H1 (cell line): ENCODE measurements at regions not wholly inside any gene's neighbourhood (a gene's known extent, or its start where the extent isn't known, plus 50 kb on each side); places are given as distances from the start of the nearest gene placed in this dataset.
A peak's percentile ranks its signal among the peaks of the same experiment; 100 is the strongest.

ENCODE experiments used
- CTCF ChIA-PET: fragments of 300-600 bp; sonication (Branson Sonifier 250); formaldehyde crosslinking; loops from one replicate; lab custom pipeline; 2021; ENCODE audit not compliant: partially characterized antibody; lab: Charles Lee
- POLR2A ChIA-PET: fragments of 300-600 bp; sonication (Branson Sonifier 250); formaldehyde crosslinking; loops from one replicate; lab custom pipeline; 2021; ENCODE audit warnings: inconsistent platforms; ENCODE audit not compliant: partially characterized antibody; lab: Charles Lee
- DNase-seq, 2 experiments: peaks; one replicate each; pipeline versions ENCODE4 v3.0.0 to v3.0.0-alpha.2; 2010 to 2022; ENCODE audit warnings: low spot score in 2 of 2, low read depth in 1 of 2, mixed read lengths in 1 of 2
- FAIRE-seq: peaks from 2 replicates; lab custom pipeline; 2011; peaks lifted over from hg19 to GRCh38; lab: Jason Lieb, UNC
- H2AFZ ChIP-seq: 2 replicates; pipeline ENCODE4 v1.8.1; 2012; ENCODE audit warnings: low read length, inconsistent platforms
- H2AK5ac ChIP-seq: 2 replicates; pipeline ENCODE4 v1.6.1; 2013; ENCODE audit warnings: low read depth, low read length
- H2BK120ac ChIP-seq: replicated peaks from 2 replicates; pipeline ENCODE3; 2013; ENCODE audit warnings: low read depth, low read length, inconsistent platforms
- H2BK12ac ChIP-seq: 2 replicates; pipeline ENCODE4 v1.6.1; 2013; ENCODE audit warnings: low read depth, low read length
- H2BK15ac ChIP-seq: 2 replicates; pipeline ENCODE4 v1.6.1; 2013; ENCODE audit warnings: low read length
- H2BK20ac ChIP-seq: 2 replicates; pipeline ENCODE4 v1.6.1; 2013; ENCODE audit warnings: low read length
- H2BK5ac ChIP-seq: 2 replicates; pipeline ENCODE4 v1.6.1; 2013; ENCODE audit warnings: low read depth, low read length
- H3K14ac ChIP-seq: 2 replicates; pipeline ENCODE4 v1.6.1; 2013; ENCODE audit warnings: inconsistent platforms; ENCODE audit not compliant: insufficient read length
- H3K18ac ChIP-seq: 2 replicates; pipeline ENCODE4 v1.6.1; 2013; ENCODE audit warnings: low read length; ENCODE audit errors: extremely low read depth
- H3K23ac ChIP-seq: 2 replicates; pipeline ENCODE4 v1.6.1; 2013; ENCODE audit warnings: inconsistent platforms; ENCODE audit not compliant: insufficient read length
- H3K23me2 ChIP-seq: 2 replicates; pipeline ENCODE4 v1.6.1; 2013; ENCODE audit warnings: low read depth, low read length
- H3K27ac ChIP-seq: 2 replicates; pipeline ENCODE4 v1.6.1; 2011; ENCODE audit warnings: low read depth, low read length, inconsistent platforms
- H3K27me3 ChIP-seq, 4 experiments: replicated peaks in 1 of 4; 1 replicate in 1 of 4; 2 replicates in 3 of 4; pipeline versions ENCODE4 v1.6.1 to v1.8.1; 2011 to 2013; ENCODE audit warnings: low read length in 3 of 4, mild to moderate bottlenecking in 3 of 4, inconsistent platforms in 2 of 4, mixed read lengths in 2 of 4, moderate library complexity in 1 of 4; ENCODE audit not compliant: control insufficient read depth in 3 of 4, insufficient read depth in 3 of 4; ENCODE audit errors: extremely low read depth in 1 of 4
- H3K36me3 ChIP-seq, 4 experiments: 2 replicates each; pipeline versions ENCODE4 v1.6.1 to v1.8.1; 2011 to 2013; ENCODE audit warnings: mild to moderate bottlenecking in 4 of 4, low read length in 3 of 4, moderate library complexity in 2 of 4, control low read depth in 1 of 4, inconsistent platforms in 1 of 4; ENCODE audit not compliant: insufficient read depth in 4 of 4, control insufficient read depth in 2 of 4
- H3K4ac ChIP-seq: replicated peaks from 2 replicates; pipeline ENCODE3; 2013; ENCODE audit warnings: low read length, low read depth, mixed read lengths, inconsistent platforms; ENCODE audit not compliant: insufficient read length
- H3K4me1 ChIP-seq, 4 experiments: replicated peaks in 1 of 4; 1 replicate in 1 of 4; 2 replicates in 3 of 4; pipeline versions ENCODE4 v1.6.1 to v1.8.1; 2011 to 2013; ENCODE audit warnings: low read length in 3 of 4, inconsistent platforms in 2 of 4, mixed read lengths in 1 of 4; ENCODE audit not compliant: insufficient read depth in 4 of 4, control insufficient read depth in 3 of 4
- H3K4me2 ChIP-seq, 2 experiments: 2 replicates each; pipeline versions ENCODE4 v1.6.1 to v1.8.1; 2011 to 2013; ENCODE audit warnings: low read depth in 2 of 2, low read length in 2 of 2, control low read depth in 1 of 2, inconsistent platforms in 1 of 2, mild to moderate bottlenecking in 1 of 2; ENCODE audit not compliant: insufficient read depth in 1 of 2
- H3K4me3 ChIP-seq, 4 experiments: fragments of 200-600, 300-600 bp in 1 of 4; sonication (generic), shearing (Covaris generic), sonication (Bioruptor Twin) in 1 of 4; 2 replicates each; pipeline versions ENCODE4 v1.5.1 to v1.8.1; 2011 to 2016; ENCODE audit warnings: low read length in 4 of 4, low read depth in 3 of 4, control low read depth in 2 of 4, inconsistent platforms in 2 of 4, mild to moderate bottlenecking in 2 of 4, mixed read lengths in 1 of 4, moderate library complexity in 1 of 4; ENCODE audit not compliant: insufficient read depth in 2 of 4; ENCODE audit errors: extremely low read depth in 1 of 4
- H3K56ac ChIP-seq: replicated peaks from 2 replicates; pipeline ENCODE3; 2013; ENCODE audit warnings: low read depth, mild to moderate bottlenecking, mixed read lengths, low read length, inconsistent platforms; ENCODE audit not compliant: insufficient read length
- H3K79me1 ChIP-seq: 2 replicates; pipeline ENCODE4 v1.6.1; 2013; ENCODE audit warnings: low read depth, low read length, control low read depth
- H3K79me2 ChIP-seq, 2 experiments: 2 replicates each; pipeline versions ENCODE4 v1.6.1 to v1.8.1; 2012 to 2013; ENCODE audit warnings: low read length in 2 of 2, mild to moderate bottlenecking in 2 of 2, inconsistent platforms in 1 of 2; ENCODE audit not compliant: insufficient read depth in 2 of 2, control insufficient read depth in 1 of 2
- H3K9ac ChIP-seq, 4 experiments: replicated peaks in 1 of 4; 1 replicate in 1 of 4; 2 replicates in 3 of 4; pipeline versions ENCODE4 v1.6.1 to v1.8.1; 2011 to 2013; ENCODE audit warnings: low read depth in 3 of 4, low read length in 3 of 4, control low read depth in 2 of 4, mild to moderate bottlenecking in 2 of 4, moderate library complexity in 2 of 4, inconsistent platforms in 1 of 4; ENCODE audit errors: extremely low read depth in 1 of 4
- H3K9me3 ChIP-seq, 2 experiments: 2 replicates each; pipeline versions ENCODE4 v1.6.1 to v1.8.1; 2012 to 2013; ENCODE audit warnings: mild to moderate bottlenecking in 2 of 2, moderate library complexity in 2 of 2, control low read depth in 1 of 2, inconsistent platforms in 1 of 2, low read depth in 1 of 2, low read length in 1 of 2, mixed read lengths in 1 of 2; ENCODE audit not compliant: insufficient read depth in 2 of 2
- H4K20me1 ChIP-seq, 2 experiments: replicated peaks in 1 of 2; 2 replicates each; pipeline versions ENCODE3 to v1.8.1; 2011 to 2013; ENCODE audit warnings: inconsistent platforms in 2 of 2, low read length in 2 of 2, mild to moderate bottlenecking in 1 of 2; ENCODE audit not compliant: insufficient read depth in 2 of 2, control insufficient read depth in 1 of 2
- H4K5ac ChIP-seq: 2 replicates; pipeline ENCODE4 v1.6.1; 2013; ENCODE audit warnings: low read length, low read depth, mixed read lengths, inconsistent platforms; ENCODE audit not compliant: insufficient read length
- H4K8ac ChIP-seq: 2 replicates; pipeline ENCODE4 v1.8.0; 2013; ENCODE audit warnings: mild to moderate bottlenecking, moderate library complexity, low read length, inconsistent platforms; ENCODE audit not compliant: insufficient read depth; ENCODE audit errors: extremely low read depth
- H4K91ac ChIP-seq: replicated peaks from 2 replicates; pipeline ENCODE3; 2013; ENCODE audit warnings: low read length, mixed read lengths, inconsistent platforms; ENCODE audit not compliant: insufficient read length
- CEBPB ChIP-seq: IDR thresholded peaks from 2 replicates; pipeline ENCODE4 v1.6.1; 2012; ENCODE audit warnings: low read depth, low read length
- CTBP2 ChIP-seq: IDR thresholded peaks from 2 replicates; pipeline ENCODE4 v1.7.0; 2011; ENCODE audit warnings: borderline replicate concordance, mild to moderate bottlenecking, moderate library complexity, mixed read lengths, low read length; ENCODE audit not compliant: insufficient read depth, insufficient read length
- EGR1 ChIP-seq: IDR thresholded peaks from 2 replicates; pipeline ENCODE4 v1.6.1; 2011; ENCODE audit warnings: low read depth, low read length, borderline replicate concordance
- KDM4A ChIP-seq: IDR thresholded peaks from one replicate; pipeline ENCODE4 v1.7.1; 2012; ENCODE audit warnings: low read depth, mild to moderate bottlenecking, moderate library complexity, low read length, inconsistent platforms; ENCODE audit not compliant: severe bottlenecking
- MAX ChIP-seq: IDR thresholded peaks from 2 replicates; pipeline ENCODE4 v1.6.1; 2012; ENCODE audit warnings: inconsistent platforms
- NANOG ChIP-seq: IDR thresholded peaks from 2 replicates; pipeline ENCODE4 v1.6.1; 2011; ENCODE audit warnings: low read length, low read depth, mild to moderate bottlenecking, inconsistent platforms; ENCODE audit not compliant: insufficient read depth, poor library complexity, severe bottlenecking
- POLR2A ChIP-seq, 2 experiments: IDR thresholded peaks; 1 replicate in 1 of 2; 2 replicates in 1 of 2; pipeline ENCODE4 v1.6.1; 2011; ENCODE audit warnings: low read depth in 2 of 2, low read length in 2 of 2, mild to moderate bottlenecking in 2 of 2; ENCODE audit errors: control extremely low read depth in 1 of 2
- RAD21 ChIP-seq, 2 experiments: IDR thresholded peaks in 1 of 2; conservative IDR thresholded peaks in 1 of 2; 2 replicates each; pipeline ENCODE4 v1.6.1; 2011; ENCODE audit warnings: low read depth in 2 of 2, low read length in 2 of 2, improper control_type of control experiment in 1 of 2, inconsistent platforms in 1 of 2, mild to moderate bottlenecking in 1 of 2, moderate library complexity in 1 of 2
- RNF2 ChIP-seq: fragments of 200-900, 300-1000 bp; sonication (generic); IDR thresholded peaks from 2 replicates; pipeline ENCODE4 v1.7.1; 2016; ENCODE audit warnings: borderline replicate concordance, low read depth, mild to moderate bottlenecking, antibody characterized with exemption, low read length; ENCODE audit not compliant: poor library complexity, severe bottlenecking; ENCODE audit errors: missing control alignments
- RXRA ChIP-seq: IDR thresholded peaks from 2 replicates; pipeline ENCODE4 v1.6.1; 2011; ENCODE audit warnings: low read depth, mild to moderate bottlenecking, low read length, moderate library complexity; ENCODE audit not compliant: insufficient read depth
- SAP30 ChIP-seq: fragments of 300-600 bp; sonication (generic); IDR thresholded peaks from 2 replicates; pipeline ENCODE4 v1.7.1; 2012; ENCODE audit warnings: low read length, moderate library complexity, mild to moderate bottlenecking, inconsistent platforms; ENCODE audit not compliant: insufficient read depth, insufficient replicate concordance
- SIRT6 ChIP-seq: IDR thresholded peaks from one replicate; pipeline ENCODE4 v1.7.1; 2012; ENCODE audit warnings: low read length, inconsistent platforms
- SP2 ChIP-seq: IDR thresholded peaks from 2 replicates; pipeline ENCODE4 v1.6.1; 2012; ENCODE audit warnings: mild to moderate bottlenecking, low read length, inconsistent platforms
- SP4 ChIP-seq: IDR thresholded peaks from 2 replicates; pipeline ENCODE4 v1.6.1; 2012; ENCODE audit warnings: low read length, inconsistent platforms
- WGBS, 2 experiments: shearing (Covaris generic) in 1 of 2; methylation state at CpG; one replicate each; pipeline versions ENCODE4 v1.1.6 to v1.1.7; 2013 to 2015; ENCODE audit warnings: low lambda C conversion rate in 2 of 2, mixed read lengths in 2 of 2, inconsistent platforms in 1 of 2, low coverage in 1 of 2, missing lambda C conversion rate in 1 of 2; ENCODE audit not compliant: insufficient replicate concordance in 2 of 2, insufficient coverage in 1 of 2, insufficient read length in 1 of 2; ENCODE audit errors: extremely low coverage in 1 of 2, missing lambda C conversion rate in 1 of 2; 5-methylcytosine and 5-hydroxymethylcytosine counted together

- no peak overlapping the region for H3K9ac ChIP-seq
- H3K14ac ChIP-seq: no peak overlapping the region
- H2AK5ac ChIP-seq: no peak overlapping the region
- H3K79me1 ChIP-seq: no peaks in the 10 kb centered on the region
- no peak overlapping the region for H3K27ac ChIP-seq
- no peak overlapping the region for H3K4me3 ChIP-seq
- WGBS, 2 experiments: 89% methylated on average over 3 of the region's 3 CpGs; no CpG with 5 or more reads in 1 of the 2 experiments
- no peak overlapping the region for H3K56ac ChIP-seq
- no peak overlapping the region for H3K4me2 ChIP-seq
- no peaks in the 10 kb centered on the region for H3K23me2 ChIP-seq
- H3K27me3 ChIP-seq: no peaks in the 10 kb centered on the region
- H2AFZ ChIP-seq: peak overlapping the region; percentile 70; the same call in 1 of the 2 replicates
- CTCF ChIA-PET: interaction anchor here (0.9 kb wide), 1 partner anchor 10 kb away, joined by 3 read pairs; no protein-coding TSS in a partner anchor
- H2BK15ac ChIP-seq: no peak overlapping the region
- H4K8ac ChIP-seq: no peak overlapping the region
- no peak overlapping the region for H2BK5ac ChIP-seq
- no peak overlapping the region for H2BK12ac ChIP-seq
- H4K91ac ChIP-seq: no peak overlapping the region
- no peaks in the 10 kb centered on the region for H4K20me1 ChIP-seq
- FAIRE-seq (no peak), DNase-seq (no peak)
- no peak overlapping the region for H4K5ac ChIP-seq
- H3K4me1 ChIP-seq: no peaks in the 10 kb centered on the region
- no peak overlapping the region for H3K23ac ChIP-seq
- no peak for TF ChIP-seq KDM4A
- TF ChIP-seq MAX: no peak
- TF ChIP-seq RXRA: no peak
- no peak for TF ChIP-seq SP2
- TF ChIP-seq SIRT6: no peak
- no peak for TF ChIP-seq RNF2
- TF ChIP-seq SP4: no peak
- no peak for TF ChIP-seq POLR2A (IDR thresholded peaks at IDR 0.05; ENCODE audit: control extremely low read depth in 1 of 2, low read depth in 2 of 2, low read length in 2 of 2)
- TF ChIP-seq EGR1: no peak
- TF ChIP-seq CEBPB: no peak
- TF ChIP-seq RAD21 (IDR thresholded peaks at IDR 0.05 in 1 of 2, conservative IDR thresholded peaks at IDR 0.05 in 1 of 2; ENCODE audit: low read depth in 2 of 2, low read length in 2 of 2): no peak
- TF ChIP-seq SAP30: no peak
- no peak for TF ChIP-seq NANOG
- no peak for TF ChIP-seq CTBP2
- no peaks in the 10 kb centered on the region for H3K79me2 ChIP-seq
- no peak overlapping the region for H3K4ac ChIP-seq
- no peak overlapping the region for H3K18ac ChIP-seq
- H3K9me3 ChIP-seq: no peaks in the 10 kb centered on the region
- H2BK20ac ChIP-seq: no peak overlapping the region
- H2BK120ac ChIP-seq: no peak overlapping the region
- POLR2A ChIA-PET: no interaction called here
- H3K36me3 ChIP-seq: no peaks in the 10 kb centered on the region
These were observed 102.2 kb upstream of the PRR16 start for GRCh38 chr5:120361941-120362340.
